ENCODE measurements at regions not wholly inside any gene's neighbourhood (a gene's known extent, or its start where the extent isn't known, plus 50 kb on each side); places are given as distances from the start of the nearest gene placed in this dataset.

DNA sequence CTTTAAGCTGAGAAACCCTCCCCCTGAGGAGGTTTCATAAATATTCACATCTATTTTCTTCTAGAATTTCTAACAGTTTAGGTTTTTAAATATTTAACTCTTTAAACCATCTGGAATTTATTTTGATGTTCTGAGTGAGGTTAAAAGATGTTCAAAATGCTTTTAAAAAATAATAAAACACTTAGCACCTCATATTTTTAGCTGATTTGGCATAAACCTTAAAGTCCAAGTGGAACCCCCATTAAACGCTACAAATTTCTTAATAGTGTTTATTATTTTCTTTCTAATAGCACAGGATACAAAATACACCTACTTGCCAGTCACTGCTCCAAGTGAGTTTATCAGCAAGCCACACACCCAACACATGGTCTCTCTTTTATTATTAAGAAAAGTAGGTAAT lies 277.2 kb downstream of the QDPR start:
- TF ChIP-seq ZNF274 (IDR thresholded peaks at IDR 0.05; ENCODE audit: low read depth, low read length) (no peak), YY1 (IDR thresholded peaks at IDR 0.05; ENCODE audit: insufficient read depth, insufficient read length) (no peak), SUZ12 (IDR thresholded peaks at IDR 0.05; ENCODE audit: extremely low read depth, insufficient read depth, insufficient read length) (no peak)
